ENCODE measurements at regions not wholly inside any gene's neighbourhood (a gene's known extent, or its start where the extent isn't known, plus 50 kb on each side); places are given as distances from the start of the nearest gene placed in this dataset.

GRCh38 chr5:99305045-99305580, 376.3 kb upstream of the CHD1 start:
- TF ChIP-seq CTCF (IDR thresholded peaks at IDR 0.05; ENCODE audit: low read depth, low read length), result no peak
- no peak overlapping the region for H3K4me3 ChIP-seq (replicated peaks in 1 of 2; ENCODE audit: low read depth in 2 of 2, low read length in 2 of 2)
- DNase-seq (ENCODE audit: low read depth in 2 of 2), result no peak

- TF ChIP-seq CTCF (IDR thresholded peaks at IDR 0.05; ENCODE audit: low read depth, low read length), result no peak
- H3K4me3 ChIP-seq (replicated peaks in 1 of 2; ENCODE audit: low read depth in 2 of 2, low read length in 2 of 2), result no peak overlapping the region
- DNase-seq (ENCODE audit: low read depth in 2 of 2), result no peak
Measured at GRCh38 chr5:99285606-99286005, 356.8 kb upstream of the CHD1 start.

- no peak for DNase-seq (ENCODE audit: low read depth in 2 of 2)
- no peak for TF ChIP-seq CTCF (IDR thresholded peaks at IDR 0.05; ENCODE audit: low read depth, low read length)
Measured at GRCh38 chr5:99275128-99275527, 346.3 kb upstream of the CHD1 start.

GRCh38 chr5:99272576-99272975, 343.8 kb upstream of the CHD1 start:
- DNase-seq (ENCODE audit: low read depth in 2 of 2), result no peak
- no peak for TF ChIP-seq CTCF (IDR thresholded peaks at IDR 0.05; ENCODE audit: low read depth, low read length)
- H3K4me3 ChIP-seq (replicated peaks in 1 of 2; ENCODE audit: low read depth in 2 of 2, low read length in 2 of 2), result no peak overlapping the region

More at GRCh38 chr5:99275128-99275527, 346.3 kb upstream of the CHD1 start:
- H3K4me3 ChIP-seq (replicated peaks in 1 of 2; ENCODE audit: low read depth in 2 of 2, low read length in 2 of 2), result no peak overlapping the region

GRCh38 chr5:99258819-99259218, 330.0 kb upstream of the CHD1 start:
- H3K4me3 ChIP-seq (replicated peaks in 1 of 2; ENCODE audit: low read depth in 2 of 2, low read length in 2 of 2), result no peak overlapping the region
- DNase-seq (ENCODE audit: low read depth in 2 of 2), result no peak
- no peak for TF ChIP-seq CTCF (IDR thresholded peaks at IDR 0.05; ENCODE audit: low read depth, low read length)

- TF ChIP-seq CTCF (IDR thresholded peaks at IDR 0.05; ENCODE audit: low read depth, low read length), result no peak
- no peak for DNase-seq (ENCODE audit: low read depth in 2 of 2)
- no peak overlapping the region for H3K4me3 ChIP-seq (replicated peaks in 1 of 2; ENCODE audit: low read depth in 2 of 2, low read length in 2 of 2)
Measured at GRCh38 chr5:99248066-99248465, 319.3 kb upstream of the CHD1 start.

DNA sequence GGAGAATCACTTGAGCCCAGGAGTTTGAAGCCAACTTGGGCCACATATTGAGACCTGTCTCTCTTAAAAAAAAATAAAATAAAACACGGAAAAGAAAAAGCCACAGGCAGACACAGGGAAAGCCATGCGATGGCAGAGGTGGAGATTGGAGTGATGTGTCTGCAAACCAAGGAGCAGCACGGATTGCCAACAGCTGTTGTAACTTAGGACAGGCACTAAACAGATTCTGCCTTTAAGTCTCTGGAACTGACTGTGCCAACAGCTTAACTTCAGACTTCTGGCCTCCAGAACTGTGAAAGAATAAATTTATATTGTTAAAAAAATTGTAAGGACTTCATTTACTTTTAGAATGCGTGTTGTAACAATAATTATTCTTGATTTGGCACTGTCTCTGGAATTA, 318.5 kb upstream of the CHD1 start:
- TF ChIP-seq CTCF (IDR thresholded peaks at IDR 0.05; ENCODE audit: low read depth, low read length), result no peak
- H3K4me3 ChIP-seq (replicated peaks in 1 of 2; ENCODE audit: low read depth in 2 of 2, low read length in 2 of 2), result no peak overlapping the region
- DNase-seq (ENCODE audit: low read depth in 2 of 2), result no peak

Measured in cardiac fibroblast (primary cell).